Liver (tissue), 3 donors: ENCODE measurements at regions not wholly inside any gene's neighbourhood (a gene's known extent, or its start where the extent isn't known, plus 50 kb on each side); places are given as distances from the start of the nearest gene placed in this dataset.

Experiments used
- EGR1 ChIP-seq, 2 donors: IDR thresholded peaks; 2 replicates each; pipeline ENCODE4 v1.6.1; 2016 to 2018; ENCODE audit warnings: antibody characterized with exemption in 2 of 2, low read depth in 2 of 2
- GABPA ChIP-seq, 2 donors: IDR thresholded peaks in 1 of 2; conservative IDR thresholded peaks in 1 of 2; 2 replicates each; pipeline ENCODE4 v1.6.1; 2016; ENCODE audit warnings: antibody characterized with exemption in 2 of 2, mild to moderate bottlenecking in 1 of 2, moderate library complexity in 1 of 2
- JUND ChIP-seq, 2 donors: IDR thresholded peaks; 2 replicates each; pipeline ENCODE4 v1.6.1; 2016; ENCODE audit warnings: antibody characterized with exemption in 2 of 2
- NR2F2 ChIP-seq: IDR thresholded peaks from 2 replicates; pipeline ENCODE4 v1.6.1; 2016; ENCODE audit warnings: antibody characterized with exemption
- RAD21 ChIP-seq, 2 donors: IDR thresholded peaks; 2 replicates each; pipeline ENCODE4 v1.6.1; 2016; ENCODE audit warnings: antibody characterized with exemption in 2 of 2, mild to moderate bottlenecking in 2 of 2
- RXRA ChIP-seq, 2 donors: IDR thresholded peaks; 2 replicates each; pipeline ENCODE4 v1.6.1; 2017 to 2018; ENCODE audit warnings: antibody characterized with exemption in 2 of 2, mild to moderate bottlenecking in 1 of 2
- SP1 ChIP-seq: IDR thresholded peaks from 2 replicates; pipeline ENCODE4 v1.6.1; 2018; ENCODE audit warnings: antibody characterized with exemption, mild to moderate bottlenecking
- TAF1 ChIP-seq: conservative IDR thresholded peaks from 2 replicates; pipeline ENCODE4 v1.6.1; 2016; ENCODE audit warnings: antibody characterized with exemption, mild to moderate bottlenecking
- YY1 ChIP-seq: IDR thresholded peaks from 2 replicates; pipeline ENCODE4 v1.6.1; 2016; ENCODE audit warnings: antibody characterized with exemption, mild to moderate bottlenecking
- TF ChIP-seq, protein P1 (sequence below): fragments of 150-350 bp; IDR thresholded peaks from 2 replicates; pipeline ENCODE4 v1.5.1; 2017; ENCODE audit warnings: improper control_type of control experiment, low read depth, low read length; ENCODE audit not compliant: missing input control
- TF ChIP-seq, protein P2 (sequence below): IDR thresholded peaks from 2 replicates; pipeline ENCODE4 v1.6.1; 2016; ENCODE audit warnings: antibody characterized with exemption, mild to moderate bottlenecking
- TF ChIP-seq, protein P3 (sequence below): IDR thresholded peaks from 2 replicates; pipeline ENCODE4 v1.6.1; 2016; ENCODE audit warnings: antibody characterized with exemption
- TF ChIP-seq, protein P4 (sequence below): IDR thresholded peaks from 2 replicates; pipeline ENCODE4 v1.6.1; 2016; ENCODE audit warnings: antibody characterized with exemption
- TF ChIP-seq, protein P5 (sequence below): IDR thresholded peaks from 2 replicates; pipeline ENCODE4 v1.6.1; 2016; ENCODE audit warnings: antibody characterized with exemption
- donor health status: healthy.
- donor health status: healthy.

DNA sequence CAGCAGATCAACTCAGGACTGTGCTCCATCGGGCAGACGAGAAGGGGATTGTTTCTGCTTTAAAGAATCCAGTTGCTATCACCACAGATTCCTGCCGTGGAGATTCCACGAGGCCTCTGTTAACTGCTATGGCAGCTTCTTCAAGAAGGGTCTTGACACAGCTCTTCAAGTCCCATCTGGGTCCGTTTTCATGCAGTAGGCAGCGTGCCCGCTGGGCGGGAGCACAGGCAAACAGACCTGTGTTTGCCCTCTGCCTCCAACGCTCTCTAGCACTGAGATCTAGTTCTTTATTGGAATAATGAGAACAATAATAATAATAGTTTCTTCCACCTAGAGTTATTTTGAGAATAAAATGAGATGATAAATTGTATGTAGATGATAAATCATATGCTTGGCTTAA, 127.2 kb upstream of the SP8 start:
- TF ChIP-seq, protein P1, sequence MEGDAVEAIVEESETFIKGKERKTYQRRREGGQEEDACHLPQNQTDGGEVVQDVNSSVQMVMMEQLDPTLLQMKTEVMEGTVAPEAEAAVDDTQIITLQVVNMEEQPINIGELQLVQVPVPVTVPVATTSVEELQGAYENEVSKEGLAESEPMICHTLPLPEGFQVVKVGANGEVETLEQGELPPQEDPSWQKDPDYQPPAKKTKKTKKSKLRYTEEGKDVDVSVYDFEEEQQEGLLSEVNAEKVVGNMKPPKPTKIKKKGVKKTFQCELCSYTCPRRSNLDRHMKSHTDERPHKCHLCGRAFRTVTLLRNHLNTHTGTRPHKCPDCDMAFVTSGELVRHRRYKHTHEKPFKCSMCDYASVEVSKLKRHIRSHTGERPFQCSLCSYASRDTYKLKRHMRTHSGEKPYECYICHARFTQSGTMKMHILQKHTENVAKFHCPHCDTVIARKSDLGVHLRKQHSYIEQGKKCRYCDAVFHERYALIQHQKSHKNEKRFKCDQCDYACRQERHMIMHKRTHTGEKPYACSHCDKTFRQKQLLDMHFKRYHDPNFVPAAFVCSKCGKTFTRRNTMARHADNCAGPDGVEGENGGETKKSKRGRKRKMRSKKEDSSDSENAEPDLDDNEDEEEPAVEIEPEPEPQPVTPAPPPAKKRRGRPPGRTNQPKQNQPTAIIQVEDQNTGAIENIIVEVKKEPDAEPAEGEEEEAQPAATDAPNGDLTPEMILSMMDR: no peak
- TF ChIP-seq SP1 (no peak), JUND (IDR thresholded peaks at IDR 0.05) (no peak), TAF1 (no peak), GABPA (IDR thresholded peaks at IDR 0.05 in 1 of 2, conservative IDR thresholded peaks at IDR 0.05 in 1 of 2) (no peak), YY1 (no peak), NR2F2 (no peak), RXRA (IDR thresholded peaks at IDR 0.05) (no peak), RAD21 (IDR thresholded peaks at IDR 0.05) (no peak), EGR1 (IDR thresholded peaks at IDR 0.05; ENCODE audit: low read depth in 2 of 2) (no peak)
- TF ChIP-seq, protein P2, sequence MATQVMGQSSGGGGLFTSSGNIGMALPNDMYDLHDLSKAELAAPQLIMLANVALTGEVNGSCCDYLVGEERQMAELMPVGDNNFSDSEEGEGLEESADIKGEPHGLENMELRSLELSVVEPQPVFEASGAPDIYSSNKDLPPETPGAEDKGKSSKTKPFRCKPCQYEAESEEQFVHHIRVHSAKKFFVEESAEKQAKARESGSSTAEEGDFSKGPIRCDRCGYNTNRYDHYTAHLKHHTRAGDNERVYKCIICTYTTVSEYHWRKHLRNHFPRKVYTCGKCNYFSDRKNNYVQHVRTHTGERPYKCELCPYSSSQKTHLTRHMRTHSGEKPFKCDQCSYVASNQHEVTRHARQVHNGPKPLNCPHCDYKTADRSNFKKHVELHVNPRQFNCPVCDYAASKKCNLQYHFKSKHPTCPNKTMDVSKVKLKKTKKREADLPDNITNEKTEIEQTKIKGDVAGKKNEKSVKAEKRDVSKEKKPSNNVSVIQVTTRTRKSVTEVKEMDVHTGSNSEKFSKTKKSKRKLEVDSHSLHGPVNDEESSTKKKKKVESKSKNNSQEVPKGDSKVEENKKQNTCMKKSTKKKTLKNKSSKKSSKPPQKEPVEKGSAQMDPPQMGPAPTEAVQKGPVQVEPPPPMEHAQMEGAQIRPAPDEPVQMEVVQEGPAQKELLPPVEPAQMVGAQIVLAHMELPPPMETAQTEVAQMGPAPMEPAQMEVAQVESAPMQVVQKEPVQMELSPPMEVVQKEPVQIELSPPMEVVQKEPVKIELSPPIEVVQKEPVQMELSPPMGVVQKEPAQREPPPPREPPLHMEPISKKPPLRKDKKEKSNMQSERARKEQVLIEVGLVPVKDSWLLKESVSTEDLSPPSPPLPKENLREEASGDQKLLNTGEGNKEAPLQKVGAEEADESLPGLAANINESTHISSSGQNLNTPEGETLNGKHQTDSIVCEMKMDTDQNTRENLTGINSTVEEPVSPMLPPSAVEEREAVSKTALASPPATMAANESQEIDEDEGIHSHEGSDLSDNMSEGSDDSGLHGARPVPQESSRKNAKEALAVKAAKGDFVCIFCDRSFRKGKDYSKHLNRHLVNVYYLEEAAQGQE: no peak
- TF ChIP-seq, protein P3, sequence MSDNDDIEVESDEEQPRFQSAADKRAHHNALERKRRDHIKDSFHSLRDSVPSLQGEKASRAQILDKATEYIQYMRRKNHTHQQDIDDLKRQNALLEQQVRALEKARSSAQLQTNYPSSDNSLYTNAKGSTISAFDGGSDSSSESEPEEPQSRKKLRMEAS: no peak
- TF ChIP-seq, protein P4, sequence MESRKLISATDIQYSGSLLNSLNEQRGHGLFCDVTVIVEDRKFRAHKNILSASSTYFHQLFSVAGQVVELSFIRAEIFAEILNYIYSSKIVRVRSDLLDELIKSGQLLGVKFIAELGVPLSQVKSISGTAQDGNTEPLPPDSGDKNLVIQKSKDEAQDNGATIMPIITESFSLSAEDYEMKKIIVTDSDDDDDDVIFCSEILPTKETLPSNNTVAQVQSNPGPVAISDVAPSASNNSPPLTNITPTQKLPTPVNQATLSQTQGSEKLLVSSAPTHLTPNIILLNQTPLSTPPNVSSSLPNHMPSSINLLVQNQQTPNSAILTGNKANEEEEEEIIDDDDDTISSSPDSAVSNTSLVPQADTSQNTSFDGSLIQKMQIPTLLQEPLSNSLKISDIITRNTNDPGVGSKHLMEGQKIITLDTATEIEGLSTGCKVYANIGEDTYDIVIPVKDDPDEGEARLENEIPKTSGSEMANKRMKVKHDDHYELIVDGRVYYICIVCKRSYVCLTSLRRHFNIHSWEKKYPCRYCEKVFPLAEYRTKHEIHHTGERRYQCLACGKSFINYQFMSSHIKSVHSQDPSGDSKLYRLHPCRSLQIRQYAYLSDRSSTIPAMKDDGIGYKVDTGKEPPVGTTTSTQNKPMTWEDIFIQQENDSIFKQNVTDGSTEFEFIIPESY: no peak
- TF ChIP-seq, protein P5, sequence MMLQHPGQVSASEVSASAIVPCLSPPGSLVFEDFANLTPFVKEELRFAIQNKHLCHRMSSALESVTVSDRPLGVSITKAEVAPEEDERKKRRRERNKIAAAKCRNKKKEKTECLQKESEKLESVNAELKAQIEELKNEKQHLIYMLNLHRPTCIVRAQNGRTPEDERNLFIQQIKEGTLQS: no peak
